K562 (cell line): ENCODE measurements at regions not wholly inside any gene's neighbourhood (a gene's known extent, or its start where the extent isn't known, plus 50 kb on each side); places are given as distances from the start of the nearest gene placed in this dataset.

Experiments
- ATAC-seq: fragments of 200-7000 bp; cut with Tn5 transposase; 3 replicates; pipeline ENCODE4 v1.9.1; 2020; ENCODE audit warnings: moderate library complexity
- BruUV-seq: library from RNA; stranded (reverse); fragments of 400-500 nt; replicated peaks from 2 replicates; lab custom pipeline; 2021; lab: Mats Ljungman, UMichigan
- CTCF ChIA-PET: fragments of 300-600 bp; formaldehyde crosslinking; extraction: SDS; loops from one replicate; lab custom pipeline; 2021; ENCODE audit warnings: low intra/inter-chr PET ratio; lab: Yijun Ruan, JAX
- POLR2A ChIA-PET: fragments of 300-600, 350-650 bp; sonication (Branson Sonifier 250); formaldehyde crosslinking; extraction: SDS; loops from one replicate; lab custom pipeline; 2021; ENCODE audit warnings: antibody characterized with exemption, inconsistent platforms; lab: Yijun Ruan, JAX
- DNase-seq, 4 experiments: peaks; one replicate each; pipeline versions ENCODE4 v3.0.0 to v3.0.0-alpha.2; 2011 to 2018; ENCODE audit warnings: low spot score in 3 of 4, mixed read lengths in 3 of 4; ENCODE audit errors: extremely low read depth in 1 of 4
- FAIRE-seq: peaks from 2 replicates; lab custom pipeline; 2011; peaks lifted over from hg19 to GRCh38; lab: Jason Lieb, UNC
- H2AFZ ChIP-seq: 2 replicates; pipeline ENCODE4 v1.6.0; 2011; ENCODE audit warnings: low read depth, low read length, control low read depth, inconsistent platforms
- H3K27ac ChIP-seq: fragments of 200-600 bp; 3 replicates; pipeline ENCODE4 v1.8.0; 2011; ENCODE audit warnings: low read depth, mild to moderate bottlenecking, control low read depth, inconsistent platforms, low read length, moderate library complexity, mixed read lengths; ENCODE audit errors: extremely low read depth
- H3K27me3 ChIP-seq, 2 experiments: fragments of 300-600 bp in 1 of 2; 2 replicates in 1 of 2; 3 replicates in 1 of 2; pipeline versions ENCODE4 v1.6.0 to v1.8.0; 2011; ENCODE audit warnings: inconsistent platforms in 2 of 2, low read length in 2 of 2, mild to moderate bottlenecking in 1 of 2, mixed read lengths in 1 of 2, moderate library complexity in 1 of 2; ENCODE audit not compliant: control insufficient read depth in 2 of 2, insufficient read depth in 2 of 2
- H3K36me3 ChIP-seq: fragments of 300-600 bp; 3 replicates; pipeline ENCODE4 v1.8.0; 2011; ENCODE audit warnings: mild to moderate bottlenecking, low read length, inconsistent platforms; ENCODE audit not compliant: control insufficient read depth, insufficient read depth
- H3K4me1 ChIP-seq, 2 experiments: fragments of 200-600 bp in 1 of 2; replicated peaks in 1 of 2; 2 replicates in 1 of 2; 3 replicates in 1 of 2; pipeline versions ENCODE4 v1.5.1 to v1.8.0; 2011; ENCODE audit warnings: inconsistent platforms in 2 of 2, low read length in 2 of 2, mild to moderate bottlenecking in 1 of 2, mixed read lengths in 1 of 2, moderate library complexity in 1 of 2; ENCODE audit not compliant: control insufficient read depth in 2 of 2, insufficient read depth in 2 of 2
- H3K4me2 ChIP-seq: 2 replicates; pipeline ENCODE4 v1.6.1; 2011; ENCODE audit warnings: low read length, control low read depth, inconsistent platforms, mixed read lengths; ENCODE audit not compliant: insufficient read depth
- H3K4me3 ChIP-seq: fragments of 200-600 bp; sonication (generic), shearing (Covaris generic); 2 replicates; pipeline ENCODE4 v1.5.1; 2016; ENCODE audit warnings: control low read depth, inconsistent platforms
- H3K79me2 ChIP-seq: fragments of 200-600 bp; 3 replicates; pipeline ENCODE4 v1.8.0; 2011; ENCODE audit warnings: low read length, inconsistent platforms; ENCODE audit not compliant: control insufficient read depth, insufficient read depth
- H3K9ac ChIP-seq, 2 experiments: 2 replicates each; pipeline versions ENCODE4 v1.6.0 to v1.6.1; 2011; ENCODE audit warnings: low read depth in 2 of 2, low read length in 2 of 2, control low read depth in 1 of 2, inconsistent platforms in 1 of 2, mild to moderate bottlenecking in 1 of 2, mixed read lengths in 1 of 2; ENCODE audit not compliant: insufficient read depth in 1 of 2
- H3K9me1 ChIP-seq: one replicate; pipeline ENCODE4 v1.6.0; 2011; ENCODE audit warnings: inconsistent platforms, mild to moderate bottlenecking, low read length, moderate library complexity; ENCODE audit not compliant: control insufficient read depth, insufficient read depth
- H3K9me3 ChIP-seq: replicated peaks from 2 replicates; pipeline ENCODE4 v1.5.1; 2011; ENCODE audit warnings: low read depth, low read length, inconsistent platforms; ENCODE audit not compliant: control insufficient read depth, insufficient read depth
- H4K20me1 ChIP-seq: replicated peaks from 2 replicates; pipeline ENCODE4 v1.6.1; 2011; ENCODE audit warnings: low read length, inconsistent platforms, mixed read lengths; ENCODE audit not compliant: control insufficient read depth, insufficient read depth
- BRF1 ChIP-seq: IDR thresholded peaks from 3 replicates; pipeline ENCODE4 v1.6.1; 2011; ENCODE audit warnings: borderline replicate concordance, mild to moderate bottlenecking; ENCODE audit not compliant: insufficient read length; ENCODE audit errors: extremely low read depth
- E4F1 ChIP-seq: fragments of 250-450 bp; sonication (Bioruptor Pico); IDR thresholded peaks from 2 replicates; pipeline ENCODE4 v1.5.0; 2021; ENCODE audit warnings: mild to moderate bottlenecking, borderline replicate concordance
- FOXM1 ChIP-seq, 2 experiments: fragments of 450-650 bp in 1 of 2; sonication (generic) in 1 of 2; formaldehyde crosslinking in 1 of 2; IDR thresholded peaks; 2 replicates each; pipeline versions ENCODE4 v1.6.1 to v1.9.0; 2017 to 2022; ENCODE audit warnings: low read depth in 2 of 2, mild to moderate bottlenecking in 2 of 2, missing genetic modification reagents in 1 of 2, moderate library complexity in 1 of 2
- HBP1 ChIP-seq: fragments of 450-650 bp; formaldehyde crosslinking; IDR thresholded peaks from 2 replicates; pipeline ENCODE4 v1.4.0; 2022; ENCODE audit warnings: missing genetic modification characterization
- HEY1 ChIP-seq: fragments of 250-450 bp; sonication (Bioruptor Pico); IDR thresholded peaks from 2 replicates; pipeline ENCODE4 v1.5.0; 2020; ENCODE audit warnings: mild to moderate bottlenecking, moderate library complexity, borderline replicate concordance
- IFI16 ChIP-seq: fragments of 250-450 bp; sonication (Bioruptor Pico); IDR thresholded peaks from 2 replicates; pipeline ENCODE4 v2.1.2; 2022; ENCODE audit warnings: mild to moderate bottlenecking, inconsistent platforms
- MTA1 ChIP-seq: fragments of 450-650 bp; IDR thresholded peaks from 2 replicates; pipeline ENCODE4 v1.6.1; 2017; ENCODE audit warnings: borderline replicate concordance
- NELFE ChIP-seq: IDR thresholded peaks from 2 replicates; pipeline ENCODE4 v1.6.1; 2011; ENCODE audit warnings: mild to moderate bottlenecking; ENCODE audit not compliant: insufficient read depth, insufficient read length
- NR1H2 ChIP-seq: sonication (generic); formaldehyde crosslinking; IDR thresholded peaks from 2 replicates; pipeline ENCODE4 v1.4.0; 2020; ENCODE audit warnings: mild to moderate bottlenecking, missing genetic modification reagents
- PCBP1 ChIP-seq: fragments of 200-400 bp; formaldehyde crosslinking; IDR thresholded peaks from 2 replicates; pipeline ENCODE4 v1.6.1; 2018; ENCODE audit warnings: mild to moderate bottlenecking, low read depth, low read length; ENCODE audit not compliant: poor library complexity, severe bottlenecking
- SRSF1 ChIP-seq: fragments of 200-400 bp; formaldehyde crosslinking; IDR thresholded peaks from 2 replicates; pipeline ENCODE4 v1.6.1; 2017; ENCODE audit warnings: mild to moderate bottlenecking, low read depth, low read length, moderate library complexity
- YBX1 ChIP-seq: fragments of 450-650 bp; IDR thresholded peaks from 2 replicates; pipeline ENCODE4 v1.7.1; 2016; ENCODE audit warnings: mild to moderate bottlenecking
- ZNF445 ChIP-seq: fragments of 250-450 bp; sonication (Bioruptor Pico); IDR thresholded peaks from 2 replicates; pipeline ENCODE4 v1.4.0; 2020; ENCODE audit warnings: low read depth, mild to moderate bottlenecking, moderate library complexity
- WGBS: fragments of 100-300 bp; shearing (Covaris generic); methylation state at CpG from one replicate; pipeline ENCODE4 v1.1.6; 2016; ENCODE audit warnings: low coverage, mixed read lengths; ENCODE audit not compliant: insufficient coverage; ENCODE audit errors: missing lambda C conversion rate; 5-methylcytosine and 5-hydroxymethylcytosine counted together
- in situ Hi-C: fragments of 300-500 bp; cut with MboI; formaldehyde crosslinking; loops from 4 replicates; pipeline ENCODE4 v1.15.0; 2018; ENCODE audit warnings: inconsistent platforms, mixed read lengths
- intact Hi-C: fragments of 100-400 bp; cut with micrococcal nuclease; formaldehyde crosslinking; loops from 2 replicates; pipeline ENCODE4 v1.14.2; 2022

- BruUV-seq = no TSS peak
Measured at GRCh38 chr10:107471911-107472310, 307.4 kb upstream of the SORCS1 start.

More at GRCh38 chr10:107471911-107472310, 307.4 kb upstream of the SORCS1 start:
- no peaks in the 10 kb centered on the region for H3K36me3 ChIP-seq
- FAIRE-seq = no peak
- no peak overlapping the region for H3K4me2 ChIP-seq
- ChIA-PET CTCF (interaction anchor here (0.7 kb wide), 1 partner anchor 71 kb away, joined by 3 read pairs; no protein-coding TSS in a partner anchor), POLR2A (no interaction called here)
- no peak overlapping the region for H3K4me3 ChIP-seq
- H3K9me3 ChIP-seq = no peaks in the 10 kb centered on the region
- no peak for DNase-seq
- no peak overlapping the region for H2AFZ ChIP-seq
- intact Hi-C loops = no loop called here
- no peaks in the 10 kb centered on the region for H3K4me1 ChIP-seq
- no peaks in the 10 kb centered on the region for H3K79me2 ChIP-seq
- H3K9ac ChIP-seq = no peak overlapping the region
- no peaks in the 10 kb centered on the region for H4K20me1 ChIP-seq
- ATAC-seq = no peak
- TF ChIP-seq YBX1 = no peak
- no peak for TF ChIP-seq PCBP1
- no peak for TF ChIP-seq E4F1 (CRISPR knock-in tag)
- no peak for TF ChIP-seq ZNF445
- no peak for TF ChIP-seq NELFE
- TF ChIP-seq HBP1 = no peak
- TF ChIP-seq IFI16 (CRISPR knock-in tag) = no peak
- no peak for TF ChIP-seq MTA1
- TF ChIP-seq SRSF1 = no peak
- no peak for TF ChIP-seq HEY1
- TF ChIP-seq BRF1 = no peak
- TF ChIP-seq NR1H2 (CRISPR knock-in tag) = no peak
- no peak for TF ChIP-seq FOXM1 (IDR thresholded peaks at IDR 0.05; ENCODE audit: low read depth)
- TF ChIP-seq FOXM1 (CRISPR knock-in tag; IDR thresholded peaks at IDR 0.05; ENCODE audit: low read depth) = no peak
- WGBS = 0% methylated on average over 2 of the region's 2 CpGs
- in situ Hi-C loops = no loop called here
- no peaks in the 10 kb centered on the region for H3K9me1 ChIP-seq
- H3K27me3 ChIP-seq = no peaks in the 10 kb centered on the region
- H3K27ac ChIP-seq = no peak overlapping the region
